ENCODE measurements at regions not wholly inside any gene's neighbourhood (a gene's known extent, or its start where the extent isn't known, plus 50 kb on each side); places are given as distances from the start of the nearest gene placed in this dataset.

DNA sequence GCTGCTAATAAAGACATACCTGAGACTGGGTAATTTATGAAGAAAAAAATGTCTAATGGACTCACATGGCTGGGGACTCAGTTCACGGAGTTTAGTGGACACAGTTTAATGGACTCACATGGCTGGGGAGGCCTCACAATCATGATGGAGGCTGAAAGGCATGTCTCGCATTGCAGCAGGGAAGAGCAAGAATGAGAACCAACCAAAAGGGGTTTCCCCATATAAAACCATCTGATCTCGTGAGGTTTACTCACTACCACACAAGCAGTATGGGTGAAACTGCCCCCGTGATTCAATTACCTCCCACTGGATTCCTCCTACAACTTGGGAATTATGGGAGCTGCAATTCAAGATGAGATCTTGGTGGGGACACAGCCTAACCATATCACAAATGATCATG lies 1181.2 kb downstream of the PCDH9 start:
- no CpG with 5 or more reads among the region's 4 CpGs for WGBS (ENCODE audit: extremely low coverage, insufficient read length, low lambda C conversion rate)

More for the DNA sequence above, 1181.2 kb downstream of the PCDH9 start:
- no peak overlapping the region for H4K5ac ChIP-seq (ENCODE audit: insufficient read length, low read depth, low read length)
- no peak overlapping the region for H3K14ac ChIP-seq (ENCODE audit: insufficient read depth, low read length)
- no peak overlapping the region for H2BK5ac ChIP-seq (ENCODE audit: insufficient read length, low read length)
- no peak for DNase-seq
- no peaks in the 10 kb centered on the region for H3K4me1 Mint-ChIP-seq
- no peak overlapping the region for H3K4me3 Mint-ChIP-seq
- no peak overlapping the region for H2BK12ac ChIP-seq (ENCODE audit: insufficient read length, low read depth, low read length)
- H3T11ph ChIP-seq (ENCODE audit: low read length), result no peak overlapping the region
- no peak overlapping the region for H2BK20ac ChIP-seq (ENCODE audit: low read depth, low read length, poor library complexity, severe bottlenecking)
- no peak overlapping the region for H3K27ac Mint-ChIP-seq
- no peak overlapping the region for H3K56ac ChIP-seq (ENCODE audit: insufficient read length, low read depth, low read length)
- H3K18ac ChIP-seq (ENCODE audit: insufficient read length, low read depth, low read length), result no peak overlapping the region
- H3K4me1 ChIP-seq (ENCODE audit: insufficient read depth, low read length), result no peaks in the 10 kb centered on the region
- no peak overlapping the region for H3K9ac ChIP-seq (ENCODE audit: extremely low read depth, insufficient read length, low read length)
- H2BK120ac ChIP-seq (ENCODE audit: low read depth, low read length, poor library complexity, severe bottlenecking), result no peak overlapping the region
- H3K9me3 ChIP-seq (ENCODE audit: control insufficient read depth, low read depth, low read length), result no peaks in the 10 kb centered on the region
- peaks cover 4% of the 10 kb centered on the region for H3K27me3 Mint-ChIP-seq (ENCODE audit: low read depth)
- no peaks in the 10 kb centered on the region for H3K27me3 ChIP-seq (ENCODE audit: insufficient read depth, low read length)
- H3K23ac ChIP-seq (ENCODE audit: insufficient read length, low read depth, low read length), result no peak overlapping the region
- no peaks in the 10 kb centered on the region for H3K36me3 Mint-ChIP-seq (ENCODE audit: insufficient read depth in 1 of 3, low read depth in 3 of 3)
- H3K4ac ChIP-seq (ENCODE audit: low read depth, low read length), result no peak overlapping the region
- no peaks in the 10 kb centered on the region for H4K20me1 ChIP-seq (ENCODE audit: control insufficient read depth, insufficient read depth, insufficient read length)
- no peaks in the 10 kb centered on the region for H3K79me2 ChIP-seq (ENCODE audit: insufficient read depth, low read length)
- H3K79me1 ChIP-seq (ENCODE audit: insufficient read depth, low read depth, low read length, poor library complexity, severe bottlenecking), result no peaks in the 10 kb centered on the region
- no peak overlapping the region for H4K8ac ChIP-seq (replicated peaks; ENCODE audit: insufficient read length, low read depth, low read length)
- H3K9me3 Mint-ChIP-seq, result 0 out of 5 replicates have a peak, but pooled peaks cover 0 to 2% of the 10 kb centered on the region in 2 experiments
- no peak for TF ChIP-seq CTCF (conservative IDR thresholded peaks at IDR 0.05)
- H2AK5ac ChIP-seq (ENCODE audit: insufficient read length, low read length), result no peak overlapping the region
- no peak overlapping the region for H3K4me2 ChIP-seq (ENCODE audit: insufficient read depth, insufficient read length, low read length)
- H2AFZ ChIP-seq (ENCODE audit: low read length), result no peak overlapping the region
- no peak overlapping the region for H2BK15ac ChIP-seq (ENCODE audit: low read depth, low read length)
- H3K27ac ChIP-seq (ENCODE audit: insufficient read length, low read depth, low read length), result no peak overlapping the region
- no peak overlapping the region for H4K91ac ChIP-seq (ENCODE audit: insufficient read length, low read depth, low read length)
- no peaks in the 10 kb centered on the region for H3K23me2 ChIP-seq (ENCODE audit: insufficient read length, low read depth, low read length, poor library complexity, severe bottlenecking)
